ENCODE measurements at regions not wholly inside any gene's neighbourhood (a gene's known extent, or its start where the extent isn't known, plus 50 kb on each side); places are given as distances from the start of the nearest gene placed in this dataset.

DNA sequence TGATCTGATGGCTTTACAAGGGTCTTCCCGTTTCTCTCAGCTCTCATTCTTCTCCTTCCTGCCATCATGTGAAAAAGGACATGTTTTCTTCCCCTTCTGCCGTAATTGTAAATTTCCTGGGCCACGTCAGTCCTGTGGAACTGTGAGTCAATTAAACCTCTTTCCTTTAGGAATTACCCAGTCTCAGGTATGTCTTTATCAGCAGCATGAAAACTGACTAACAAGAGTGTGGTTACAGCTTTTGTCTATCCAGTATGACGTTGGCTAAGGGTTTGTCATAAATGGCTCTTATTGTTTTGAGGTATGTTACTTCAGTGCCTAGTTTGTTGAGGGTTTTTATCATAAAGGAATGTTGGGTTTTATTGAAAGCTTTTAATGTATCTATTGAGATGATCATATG lies 501.6 kb downstream of the CAAP1 start:
- H3K4me2 ChIP-seq: no peak overlapping the region
- H3K4me3 ChIP-seq (IDR thresholded peaks at IDR 0.05; ENCODE audit: insufficient read depth, low read depth, low read length): no peak overlapping the region
- no peak overlapping the region for H3K27ac ChIP-seq
- H3K79me2 ChIP-seq (ENCODE audit: insufficient read depth, low read depth): no peaks in the 10 kb centered on the region
- TF ChIP-seq, protein P1, sequence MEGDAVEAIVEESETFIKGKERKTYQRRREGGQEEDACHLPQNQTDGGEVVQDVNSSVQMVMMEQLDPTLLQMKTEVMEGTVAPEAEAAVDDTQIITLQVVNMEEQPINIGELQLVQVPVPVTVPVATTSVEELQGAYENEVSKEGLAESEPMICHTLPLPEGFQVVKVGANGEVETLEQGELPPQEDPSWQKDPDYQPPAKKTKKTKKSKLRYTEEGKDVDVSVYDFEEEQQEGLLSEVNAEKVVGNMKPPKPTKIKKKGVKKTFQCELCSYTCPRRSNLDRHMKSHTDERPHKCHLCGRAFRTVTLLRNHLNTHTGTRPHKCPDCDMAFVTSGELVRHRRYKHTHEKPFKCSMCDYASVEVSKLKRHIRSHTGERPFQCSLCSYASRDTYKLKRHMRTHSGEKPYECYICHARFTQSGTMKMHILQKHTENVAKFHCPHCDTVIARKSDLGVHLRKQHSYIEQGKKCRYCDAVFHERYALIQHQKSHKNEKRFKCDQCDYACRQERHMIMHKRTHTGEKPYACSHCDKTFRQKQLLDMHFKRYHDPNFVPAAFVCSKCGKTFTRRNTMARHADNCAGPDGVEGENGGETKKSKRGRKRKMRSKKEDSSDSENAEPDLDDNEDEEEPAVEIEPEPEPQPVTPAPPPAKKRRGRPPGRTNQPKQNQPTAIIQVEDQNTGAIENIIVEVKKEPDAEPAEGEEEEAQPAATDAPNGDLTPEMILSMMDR (conservative IDR thresholded peaks at IDR 0.05; ENCODE audit: low read depth, low read length): no peak
- no peak overlapping the region for H2AFZ ChIP-seq (ENCODE audit: low read depth)
- no peaks in the 10 kb centered on the region for H3K36me3 ChIP-seq (ENCODE audit: insufficient read depth)
- no peaks in the 10 kb centered on the region for H3K4me1 ChIP-seq (ENCODE audit: low read depth, poor library complexity, severe bottlenecking)
- H3K27me3 ChIP-seq (ENCODE audit: insufficient read depth, low read depth): no peaks in the 10 kb centered on the region
- no peaks in the 10 kb centered on the region for H4K20me1 ChIP-seq (ENCODE audit: insufficient read depth)
- H3K9ac ChIP-seq: no peak overlapping the region

DNA sequence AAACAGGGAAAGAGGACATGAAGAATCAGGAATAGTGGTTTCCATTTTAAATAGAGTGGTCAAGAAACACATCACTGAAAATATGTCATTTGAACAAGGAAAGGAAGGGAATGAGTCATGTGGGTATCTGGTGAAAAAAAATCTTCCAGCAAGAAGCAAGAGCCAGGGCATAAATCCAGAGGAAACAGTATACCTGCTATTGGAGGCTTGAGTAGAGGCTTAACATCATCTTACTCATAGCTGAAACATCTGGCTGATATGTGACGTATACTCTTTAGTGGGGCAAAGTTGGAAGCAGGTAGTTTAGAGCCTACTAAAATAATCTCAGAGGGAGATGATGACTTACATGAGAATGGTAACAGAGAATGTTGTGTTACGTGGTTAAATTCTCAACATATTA lies 517.2 kb downstream of the CAAP1 start:
- H3K36me3 ChIP-seq (ENCODE audit: insufficient read depth): no peaks in the 10 kb centered on the region
- no peak overlapping the region for H3K27ac ChIP-seq
- H2AFZ ChIP-seq (ENCODE audit: low read depth): no peak overlapping the region
- no peaks in the 10 kb centered on the region for H4K20me1 ChIP-seq (ENCODE audit: insufficient read depth)
- no peak overlapping the region for H3K4me3 ChIP-seq (IDR thresholded peaks at IDR 0.05; ENCODE audit: insufficient read depth, low read depth, low read length)
- TF ChIP-seq, protein P1 (conservative IDR thresholded peaks at IDR 0.05; ENCODE audit: low read depth, low read length): no peak
- no peak overlapping the region for H3K4me2 ChIP-seq
- no peaks in the 10 kb centered on the region for H3K27me3 ChIP-seq (ENCODE audit: insufficient read depth, low read depth)
- H3K4me1 ChIP-seq (ENCODE audit: low read depth, poor library complexity, severe bottlenecking): no peaks in the 10 kb centered on the region
- H3K9ac ChIP-seq: no peak overlapping the region
- H3K79me2 ChIP-seq (ENCODE audit: insufficient read depth, low read depth): no peaks in the 10 kb centered on the region

DNA sequence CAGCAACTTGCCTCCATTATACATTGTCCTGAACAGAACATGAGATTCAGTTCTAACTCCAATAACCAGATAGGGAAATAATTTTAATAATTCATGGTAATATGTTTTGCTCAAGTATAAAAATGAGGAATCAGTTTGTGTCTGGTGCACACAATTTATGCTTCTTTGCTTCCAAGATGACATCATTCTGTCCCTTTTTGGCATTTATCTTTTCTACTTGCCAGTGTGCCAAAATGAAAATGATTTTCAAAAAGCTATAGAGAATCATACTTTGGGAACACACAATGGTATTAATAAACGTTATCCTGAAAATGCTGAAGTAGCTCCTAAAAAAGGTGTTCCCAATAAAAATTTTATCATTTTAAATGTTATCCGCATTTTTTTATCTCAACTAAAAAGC lies 519.0 kb downstream of the CAAP1 start:
- H3K4me1 ChIP-seq (ENCODE audit: low read depth, poor library complexity, severe bottlenecking): peaks cover 3% of the 10 kb centered on the region
- H3K36me3 ChIP-seq (ENCODE audit: insufficient read depth): no peaks in the 10 kb centered on the region
- H4K20me1 ChIP-seq (ENCODE audit: insufficient read depth): no peaks in the 10 kb centered on the region
- no peaks in the 10 kb centered on the region for H3K79me2 ChIP-seq (ENCODE audit: insufficient read depth, low read depth)
- H3K9ac ChIP-seq: no peak overlapping the region
- H3K27ac ChIP-seq: no peak overlapping the region
- no peak overlapping the region for H3K4me3 ChIP-seq (IDR thresholded peaks at IDR 0.05; ENCODE audit: insufficient read depth, low read depth, low read length)
- TF ChIP-seq, protein P1 (conservative IDR thresholded peaks at IDR 0.05; ENCODE audit: low read depth, low read length): no peak
- H3K27me3 ChIP-seq (ENCODE audit: insufficient read depth, low read depth): no peaks in the 10 kb centered on the region
- no peak overlapping the region for H2AFZ ChIP-seq (ENCODE audit: low read depth)
- no peak overlapping the region for H3K4me2 ChIP-seq

DNA sequence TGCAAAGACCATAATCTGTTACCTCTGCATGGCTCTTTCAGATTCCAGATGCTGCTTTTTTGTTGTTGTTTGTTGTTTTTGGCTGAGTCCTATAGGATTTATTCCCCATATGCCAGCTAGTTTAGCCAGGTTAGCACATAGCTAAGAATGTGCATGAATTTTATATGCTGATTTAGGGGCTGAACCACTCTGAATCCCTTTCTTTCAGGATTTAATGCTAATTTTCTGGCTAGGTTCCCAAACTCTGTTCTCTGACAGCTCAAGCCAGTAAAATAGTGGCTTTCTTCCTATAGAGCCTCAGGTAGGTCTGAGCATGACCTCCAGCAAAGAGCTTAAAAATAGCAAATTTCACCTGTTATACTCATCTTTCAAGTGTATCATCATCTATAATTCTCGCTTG lies 521.4 kb downstream of the CAAP1 start:
- H3K4me1 ChIP-seq (ENCODE audit: low read depth, poor library complexity, severe bottlenecking): peaks cover 10% of the 10 kb centered on the region
- no peak overlapping the region for H3K4me3 ChIP-seq (IDR thresholded peaks at IDR 0.05; ENCODE audit: insufficient read depth, low read depth, low read length)
- H4K20me1 ChIP-seq (ENCODE audit: insufficient read depth): no peaks in the 10 kb centered on the region
- no peaks in the 10 kb centered on the region for H3K79me2 ChIP-seq (ENCODE audit: insufficient read depth, low read depth)
- H3K27ac ChIP-seq: no peak overlapping the region
- no peak overlapping the region for H2AFZ ChIP-seq (ENCODE audit: low read depth)
- TF ChIP-seq, protein P1 (conservative IDR thresholded peaks at IDR 0.05; ENCODE audit: low read depth, low read length): no peak
- H3K27me3 ChIP-seq (ENCODE audit: insufficient read depth, low read depth): no peaks in the 10 kb centered on the region
- H3K4me2 ChIP-seq: no peak overlapping the region
- no peaks in the 10 kb centered on the region for H3K36me3 ChIP-seq (ENCODE audit: insufficient read depth)
- H3K9ac ChIP-seq: no peak overlapping the region

All from KMS-11 (cell line).